SJSA1 (cell line): ENCODE measurements at regions not wholly inside any gene's neighbourhood (a gene's known extent, or its start where the extent isn't known, plus 50 kb on each side); places are given as distances from the start of the nearest gene placed in this dataset.
"Not testable (repeated sequence)": the region's sequence is repeated elsewhere in the genome, so short reads cannot be mapped to it uniquely, and the experiment has no call there.

Experiments
- DNase-seq, 2 experiments: peaks; one replicate each; pipeline ENCODE4 v3.0.0-alpha.2; 2015 to 2020; ENCODE audit warnings: low spot score in 2 of 2, low read depth in 1 of 2
- H3K27ac ChIP-seq: fragments of 250-450 bp; sonication (Bioruptor Pico); 2 replicates; pipeline ENCODE4 v1.5.1; 2020; ENCODE audit warnings: mild to moderate bottlenecking, moderate library complexity
- H3K27me3 ChIP-seq: fragments of 250-450 bp; sonication (Bioruptor Pico); replicated peaks from 2 replicates; pipeline ENCODE4 v1.5.1; 2020; ENCODE audit warnings: mild to moderate bottlenecking, moderate library complexity
- H3K36me3 ChIP-seq: fragments of 250-450 bp; sonication (Bioruptor Pico); 2 replicates; pipeline ENCODE4 v1.5.1; 2020; ENCODE audit warnings: mild to moderate bottlenecking
- H3K4me1 ChIP-seq: fragments of 250-450 bp; sonication (Bioruptor Pico); replicated peaks from 2 replicates; pipeline ENCODE4 v1.6.1; 2021; ENCODE audit warnings: mild to moderate bottlenecking
- H3K4me3 ChIP-seq: fragments of 250-450 bp; sonication (Bioruptor Pico); 2 replicates; pipeline ENCODE4 v1.5.1; 2020; ENCODE audit warnings: mild to moderate bottlenecking
- H3K9me3 ChIP-seq: fragments of 250-450 bp; sonication (Bioruptor Pico); replicated peaks from 2 replicates; pipeline ENCODE4 v1.5.1; 2020; ENCODE audit warnings: mild to moderate bottlenecking

GRCh38 chr2:20949256-20949655 is 94.6 kb downstream of the APOB start:
- Histone ChIP-seq H3K4me1 (no peaks in the 10 kb centered on the region), H3K27me3 (peaks cover 10% of the 10 kb centered on the region; the same call in 1 of the 2 replicates), H3K4me3 (no peak overlapping the region), H3K36me3 (no peaks in the 10 kb centered on the region), H3K27ac (no peak overlapping the region), H3K9me3 (no peaks in the 10 kb centered on the region; the same call in 1 of the 2 replicates)
- DNase-seq: no peak

- no peak for DNase-seq
- H3K36me3 ChIP-seq: no peaks in the 10 kb centered on the region
- no peaks in the 10 kb centered on the region for H3K9me3 ChIP-seq
These were observed 97.4 kb downstream of the APOB start for GRCh38 chr2:20946468-20946867.

GRCh38 chr2:20943721-20944120 is 100.2 kb downstream of the APOB start:
- not testable (repeated sequence) for H3K36me3 ChIP-seq, H3K27ac ChIP-seq, H3K4me1 ChIP-seq, H3K4me3 ChIP-seq, H3K27me3 ChIP-seq, H3K9me3 ChIP-seq, DNase-seq

More at GRCh38 chr2:20946468-20946867, 97.4 kb downstream of the APOB start:
- H3K27me3 ChIP-seq: peaks cover 10% of the 10 kb centered on the region; the same call in 1 of the 2 replicates
- H3K27ac ChIP-seq: no peak overlapping the region
- H3K4me3 ChIP-seq: no peak overlapping the region
- H3K4me1 ChIP-seq: no peaks in the 10 kb centered on the region

- no peaks in the 10 kb centered on the region for H3K4me1 ChIP-seq
- 0 out of 2 replicates have a peak, but pooled peaks cover 3% of the 10 kb centered on the region for H3K27me3 ChIP-seq
- no peak overlapping the region for H3K27ac ChIP-seq
- no peaks in the 10 kb centered on the region for H3K36me3 ChIP-seq
- no peak overlapping the region for H3K4me3 ChIP-seq
- no peaks in the 10 kb centered on the region for H3K9me3 ChIP-seq
- DNase-seq: no peak
These were observed 101.2 kb downstream of the APOB start for GRCh38 chr2:20942646-20943125.

GRCh38 chr2:20940856-20941255 is 103.0 kb downstream of the APOB start:
- H3K36me3 ChIP-seq: no peaks in the 10 kb centered on the region
- DNase-seq: no peak
- no peak overlapping the region for H3K4me3 ChIP-seq
- H3K9me3 ChIP-seq: no peaks in the 10 kb centered on the region
- no peak overlapping the region for H3K27ac ChIP-seq
- no peaks in the 10 kb centered on the region for H3K27me3 ChIP-seq
- H3K4me1 ChIP-seq: no peaks in the 10 kb centered on the region

- H3K4me1 ChIP-seq: no peaks in the 10 kb centered on the region
- no peak overlapping the region for H3K27ac ChIP-seq
- no peak for DNase-seq
- no peaks in the 10 kb centered on the region for H3K9me3 ChIP-seq
- no peak overlapping the region for H3K4me3 ChIP-seq
- no peaks in the 10 kb centered on the region for H3K27me3 ChIP-seq
- no peaks in the 10 kb centered on the region for H3K36me3 ChIP-seq
These were observed 103.7 kb downstream of the APOB start for GRCh38 chr2:20939931-20940795.

GRCh38 chr2:20937353-20937752 is 106.5 kb downstream of the APOB start:
- Histone ChIP-seq H3K27me3 (no peaks in the 10 kb centered on the region), H3K9me3 (no peaks in the 10 kb centered on the region), H3K36me3 (no peaks in the 10 kb centered on the region), H3K4me3 (no peak overlapping the region), H3K27ac (no peak overlapping the region), H3K4me1 (no peaks in the 10 kb centered on the region)
- no peak for DNase-seq

- H3K9me3 ChIP-seq: no peaks in the 10 kb centered on the region
- no peak for DNase-seq
- no peaks in the 10 kb centered on the region for H3K4me1 ChIP-seq
- no peak overlapping the region for H3K27ac ChIP-seq
- no peak overlapping the region for H3K4me3 ChIP-seq
- H3K36me3 ChIP-seq: no peaks in the 10 kb centered on the region
- H3K27me3 ChIP-seq: no peaks in the 10 kb centered on the region
These were observed 108.6 kb downstream of the APOB start for GRCh38 chr2:20935168-20935775.

- H3K36me3 ChIP-seq: no peaks in the 10 kb centered on the region
- DNase-seq: no peak
- H3K4me1 ChIP-seq: no peaks in the 10 kb centered on the region
- no peaks in the 10 kb centered on the region for H3K27me3 ChIP-seq
- H3K4me3 ChIP-seq: no peak overlapping the region
- no peak overlapping the region for H3K27ac ChIP-seq
- no peaks in the 10 kb centered on the region for H3K9me3 ChIP-seq
These were observed 109.6 kb downstream of the APOB start for GRCh38 chr2:20934236-20934635.

- no peaks in the 10 kb centered on the region for H3K4me1 ChIP-seq
- H3K27ac ChIP-seq: no peak overlapping the region
- no peaks in the 10 kb centered on the region for H3K27me3 ChIP-seq
- no peaks in the 10 kb centered on the region for H3K9me3 ChIP-seq
- no peak for DNase-seq
- H3K4me3 ChIP-seq: no peak overlapping the region
- no peaks in the 10 kb centered on the region for H3K36me3 ChIP-seq
These were observed 110.2 kb downstream of the APOB start for GRCh38 chr2:20933714-20934113.

GRCh38 chr2:20931346-20931745 is 108.4 kb upstream of the LDAH start:
- DNase-seq: no peak
- Histone ChIP-seq H3K9me3 (no peaks in the 10 kb centered on the region), H3K36me3 (no peaks in the 10 kb centered on the region), H3K4me1 (no peaks in the 10 kb centered on the region), H3K27me3 (no peaks in the 10 kb centered on the region), H3K27ac (no peak overlapping the region), H3K4me3 (no peak overlapping the region)

GRCh38 chr2:20930928-20931327 is 108.0 kb upstream of the LDAH start:
- H3K36me3 ChIP-seq: no peaks in the 10 kb centered on the region
- no peak overlapping the region for H3K27ac ChIP-seq
- DNase-seq: no peak
- H3K4me3 ChIP-seq: no peak overlapping the region
- H3K9me3 ChIP-seq: no peaks in the 10 kb centered on the region
- no peaks in the 10 kb centered on the region for H3K27me3 ChIP-seq
- no peaks in the 10 kb centered on the region for H3K4me1 ChIP-seq

GRCh38 chr2:20929721-20930120 is 106.8 kb upstream of the LDAH start:
- Histone ChIP-seq H3K27ac (no peak overlapping the region), H3K36me3 (no peaks in the 10 kb centered on the region), H3K4me1 (no peaks in the 10 kb centered on the region), H3K4me3 (no peak overlapping the region), H3K9me3 (0 out of 2 replicates have a peak, but pooled peaks cover 2% of the 10 kb centered on the region), H3K27me3 (no peaks in the 10 kb centered on the region)
- DNase-seq: no peak

- DNase-seq: no peak
- no peak overlapping the region for H3K27ac ChIP-seq
- H3K27me3 ChIP-seq: no peaks in the 10 kb centered on the region
- no peaks in the 10 kb centered on the region for H3K36me3 ChIP-seq
- H3K4me1 ChIP-seq: no peaks in the 10 kb centered on the region
- no peak overlapping the region for H3K4me3 ChIP-seq
- 0 out of 2 replicates have a peak, but pooled peaks cover 2% of the 10 kb centered on the region for H3K9me3 ChIP-seq
These were observed 105.7 kb upstream of the LDAH start for GRCh38 chr2:20928617-20929016.
